CMK (cell line): ENCODE measurements at regions not wholly inside any gene's neighbourhood (a gene's known extent, or its start where the extent isn't known, plus 50 kb on each side); places are given as distances from the start of the nearest gene placed in this dataset.
"Not testable (repeated sequence)": the region's sequence is repeated elsewhere in the genome, so short reads cannot be mapped to it uniquely, and the experiment has no call there.

ENCODE experiments used
- DNase-seq: peaks from one replicate; pipeline ENCODE4 v3.0.0-alpha.2; 2010; ENCODE audit warnings: low read depth

- no peak for DNase-seq
Observed at GRCh38 chr4:53866055-53866454, 198.3 kb downstream of the CHIC2 start.

- DNase-seq = no peak
Observed at GRCh38 chr4:53865054-53865453, 199.4 kb downstream of the CHIC2 start.

- no peak for DNase-seq
Observed at GRCh38 chr4:53863736-53864365, 200.6 kb downstream of the CHIC2 start.

- no peak for DNase-seq
Observed at GRCh38 chr4:53863158-53863557, 201.2 kb downstream of the CHIC2 start.

- no peak for DNase-seq
Observed at GRCh38 chr4:53861856-53862610, 202.4 kb downstream of the CHIC2 start.

- no peak for DNase-seq
Observed at GRCh38 chr4:53859305-53859704, 205.1 kb downstream of the CHIC2 start.

- no peak for DNase-seq
Observed at GRCh38 chr4:53858744-53859143, 205.7 kb downstream of the CHIC2 start.

- DNase-seq = no peak
Observed at GRCh38 chr4:53855581-53856250, 208.7 kb downstream of the CHIC2 start.

GRCh38 chr4:53854991-53855568 is 209.3 kb downstream of the CHIC2 start:
- DNase-seq = no peak

GRCh38 chr4:53852343-53852742 is 212.1 kb downstream of the CHIC2 start:
- DNase-seq = no peak

GRCh38 chr4:53847965-53848364 is 216.4 kb downstream of the CHIC2 start:
- no peak for DNase-seq

- DNase-seq = no peak
Observed at GRCh38 chr4:53844551-53844950, 219.9 kb downstream of the CHIC2 start.

GRCh38 chr4:53844133-53844532 is 220.3 kb downstream of the CHIC2 start:
- DNase-seq = no peak

- DNase-seq = no peak
Observed at GRCh38 chr4:53841711-53842110, 222.7 kb downstream of the CHIC2 start.

- no peak for DNase-seq
Observed at GRCh38 chr4:53840643-53841042, 223.8 kb downstream of the CHIC2 start.

GRCh38 chr4:53833302-53834003 is 231.0 kb downstream of the CHIC2 start:
- not testable (repeated sequence) for DNase-seq

GRCh38 chr4:53832549-53832948 is 231.9 kb downstream of the CHIC2 start:
- no peak for DNase-seq

GRCh38 chr4:53830511-53830910 is 233.9 kb downstream of the CHIC2 start:
- no peak for DNase-seq

GRCh38 chr4:53821179-53821851 is 230.0 kb upstream of the LNX1 start:
- no peak for DNase-seq

GRCh38 chr4:53818104-53818503 is 226.8 kb upstream of the LNX1 start:
- no peak for DNase-seq

GRCh38 chr4:53816561-53816960 is 225.3 kb upstream of the LNX1 start:
- DNase-seq = no peak

- DNase-seq = no peak
Observed at GRCh38 chr4:53815281-53815680, 224.0 kb upstream of the LNX1 start.
